ENCODE measurements at regions not wholly inside any gene's neighbourhood (a gene's known extent, or its start where the extent isn't known, plus 50 kb on each side); places are given as distances from the start of the nearest gene placed in this dataset.
A peak's percentile ranks its signal among the peaks of the same experiment; 100 is the strongest.

DNA sequence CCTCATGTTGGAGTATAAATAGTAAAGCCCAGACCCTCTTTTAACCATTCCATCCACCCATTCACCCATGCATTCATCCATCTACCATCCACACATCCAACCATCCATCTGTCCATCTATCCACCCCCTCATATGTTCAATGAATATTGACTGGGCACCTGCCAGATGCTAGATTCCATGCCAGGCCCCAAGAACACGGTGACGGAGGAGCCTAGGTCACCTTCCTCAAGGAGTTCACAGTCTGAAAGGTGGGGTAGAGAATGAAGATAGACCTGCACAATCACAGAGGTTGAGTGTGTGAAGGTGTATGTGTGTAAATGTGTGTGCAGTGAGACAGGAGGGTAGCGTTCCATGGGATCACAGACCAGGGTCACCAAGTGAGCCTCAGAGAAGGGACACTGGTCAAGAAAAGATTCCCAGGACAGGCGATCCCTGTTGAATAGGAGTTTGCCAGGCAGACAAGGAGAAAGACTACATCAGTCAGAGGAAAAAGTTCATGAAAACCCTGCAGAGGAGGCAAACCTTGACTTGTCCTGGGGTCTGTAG is 287.2 kb downstream of the CYP26B1 start:
- DNase-seq: no peak

DNA sequence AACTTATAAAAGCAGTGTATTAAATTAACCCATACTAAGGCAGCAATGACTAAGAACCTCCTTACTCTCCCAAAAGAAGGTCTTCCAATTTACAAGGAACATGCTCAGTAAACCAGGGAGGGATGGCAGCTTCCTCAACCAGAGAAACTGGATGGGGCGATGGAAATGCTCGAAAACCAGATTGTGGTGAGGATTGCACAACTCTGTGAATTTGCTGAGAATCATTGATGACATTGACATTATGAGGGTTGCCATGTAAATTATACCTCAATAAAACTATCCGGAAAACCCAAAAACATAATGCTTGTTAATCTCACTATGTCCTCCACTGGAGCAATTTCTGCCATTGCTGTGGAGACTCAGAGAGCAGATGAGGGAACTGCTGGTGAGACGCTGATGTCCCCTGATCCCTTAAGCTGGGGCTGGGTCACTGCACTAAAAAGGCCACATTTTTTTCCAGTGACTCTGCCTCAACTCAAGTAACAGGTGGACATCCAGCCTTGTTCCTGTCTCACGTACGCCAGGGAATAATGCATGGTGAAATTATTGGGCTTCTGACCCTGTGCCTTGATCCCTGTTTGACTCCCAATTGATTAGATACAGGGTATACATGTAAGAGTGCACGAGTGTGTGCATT is 288.3 kb downstream of the CYP26B1 start:
- no peak for DNase-seq

DNA sequence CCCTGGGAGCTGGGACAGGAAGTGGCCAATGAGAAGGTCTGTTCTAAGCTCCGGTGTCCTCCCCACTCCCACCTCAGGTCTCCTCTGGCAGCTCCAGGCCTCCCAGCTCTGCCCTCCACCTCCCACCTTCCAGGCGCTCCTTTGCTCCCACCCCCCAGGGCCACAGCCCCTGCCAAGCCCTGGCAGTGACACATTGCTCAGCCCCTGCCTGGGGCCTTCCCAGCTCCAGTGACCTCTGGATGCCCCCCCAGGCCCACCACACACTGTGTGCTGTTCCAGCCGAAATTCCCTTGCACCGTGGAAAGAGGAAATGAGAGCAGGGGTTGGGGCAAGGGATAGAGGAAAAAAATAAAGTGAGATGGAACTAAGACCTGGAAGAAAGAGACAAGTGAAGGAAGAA is 289.6 kb downstream of the CYP26B1 start:
- DNase-seq: no peak

DNA sequence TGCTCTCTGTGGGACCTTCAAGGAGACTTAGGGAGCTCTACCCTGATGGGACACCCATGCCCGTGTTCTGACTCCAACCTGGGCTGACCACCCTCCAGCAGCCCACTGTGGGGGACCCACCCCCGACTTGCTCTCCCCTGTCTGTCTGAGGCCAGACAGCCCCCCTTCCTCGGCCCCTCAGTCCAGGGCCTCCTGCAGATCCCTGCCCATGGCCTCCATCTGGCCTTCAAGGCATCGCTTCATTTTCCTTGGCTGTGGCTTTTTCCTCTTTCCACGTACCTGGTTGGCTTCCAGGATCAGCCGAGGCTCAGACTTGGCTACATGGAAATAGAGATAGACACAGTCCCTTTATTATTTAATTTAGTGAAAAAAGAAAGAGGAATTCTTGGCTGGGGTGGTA is 290.0 kb downstream of the CYP26B1 start:
- DNase-seq: no peak

DNA sequence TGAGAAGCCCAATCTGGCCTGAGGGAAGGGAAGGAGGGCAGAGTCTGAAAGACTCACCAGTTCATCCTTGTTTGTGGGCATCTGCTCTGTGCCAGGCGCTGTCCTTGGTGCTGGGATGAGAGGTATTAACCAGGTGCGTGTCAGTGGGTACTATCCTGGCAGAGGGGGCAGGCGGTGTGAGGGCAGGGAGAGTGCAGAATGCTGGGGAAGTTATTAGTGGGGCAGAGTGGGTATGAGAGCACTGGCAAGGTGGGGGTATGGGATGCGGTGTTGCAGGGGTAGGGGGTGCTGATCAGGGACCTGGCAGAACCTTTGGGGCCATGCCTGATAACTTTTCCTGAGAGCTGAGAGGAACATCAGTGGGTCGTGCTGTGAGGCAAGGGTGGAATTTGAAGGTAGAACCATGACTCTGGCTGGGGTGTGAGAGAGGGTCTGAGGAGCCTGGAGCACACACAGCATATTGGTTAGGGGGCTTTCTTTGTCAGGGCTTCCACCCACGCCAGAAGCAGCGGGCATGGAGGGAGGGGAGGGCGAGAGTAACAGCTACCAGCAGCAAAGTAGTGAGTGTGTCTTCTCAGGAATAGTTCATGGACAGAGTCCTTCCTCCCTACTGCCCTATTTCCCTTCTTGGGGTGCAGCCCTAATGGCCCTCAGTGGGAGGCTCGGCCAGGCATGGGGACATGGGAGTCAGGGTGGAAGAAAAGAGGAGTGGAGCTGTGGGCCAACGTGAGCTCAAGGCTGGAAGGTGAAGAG is 290.7 kb downstream of the CYP26B1 start:
- peak; percentile 40 for DNase-seq

DNA sequence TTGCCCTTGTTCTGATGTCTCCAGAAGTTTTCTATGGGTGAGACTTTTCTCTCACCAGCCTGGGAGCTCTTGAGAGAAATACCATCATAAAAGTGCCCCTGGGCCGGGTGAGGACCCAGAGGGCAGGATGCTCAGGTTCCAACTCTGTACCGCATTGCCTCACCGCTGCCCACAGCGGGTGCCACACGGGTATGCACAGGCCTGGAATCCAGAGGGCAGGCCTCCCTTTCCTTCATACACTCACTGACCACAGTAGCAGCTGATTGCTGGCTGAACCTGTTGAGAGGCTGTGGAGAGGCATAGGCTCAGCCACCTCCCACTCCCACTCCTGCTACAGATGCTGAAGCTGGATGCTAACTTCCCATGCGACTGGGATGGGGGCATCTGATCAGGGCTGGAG is 293.8 kb downstream of the CYP26B1 start:
- no peak for DNase-seq

DNA sequence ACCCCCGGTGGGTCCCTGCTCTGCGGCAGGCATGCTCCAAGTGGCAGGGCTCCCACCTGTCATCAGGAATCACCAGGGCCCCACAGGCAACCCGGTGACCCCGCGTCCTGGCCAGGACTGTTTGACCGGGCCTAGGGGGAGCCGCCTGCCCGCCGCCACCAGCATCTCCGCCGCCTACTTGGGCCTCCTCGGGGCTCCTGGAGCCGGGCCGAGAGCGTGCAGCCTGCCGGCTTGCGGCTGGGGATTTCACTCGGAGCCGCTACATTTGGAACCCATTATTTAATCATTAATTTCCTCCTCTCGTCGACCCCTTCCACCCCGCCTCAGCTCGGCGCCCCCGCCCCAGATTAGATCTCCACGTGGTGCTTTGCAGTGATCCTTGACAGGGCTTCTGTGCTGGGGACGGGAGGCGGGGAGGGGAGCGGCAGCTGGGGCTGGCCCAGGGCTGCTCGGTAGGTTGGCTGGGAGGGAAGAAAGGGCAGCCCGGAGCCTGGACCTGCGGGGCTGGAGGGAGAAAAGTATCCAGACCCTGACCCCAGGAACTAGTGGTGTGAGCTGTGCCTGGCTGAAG is 295.4 kb downstream of the CYP26B1 start:
- DNase-seq: no peak

DNA sequence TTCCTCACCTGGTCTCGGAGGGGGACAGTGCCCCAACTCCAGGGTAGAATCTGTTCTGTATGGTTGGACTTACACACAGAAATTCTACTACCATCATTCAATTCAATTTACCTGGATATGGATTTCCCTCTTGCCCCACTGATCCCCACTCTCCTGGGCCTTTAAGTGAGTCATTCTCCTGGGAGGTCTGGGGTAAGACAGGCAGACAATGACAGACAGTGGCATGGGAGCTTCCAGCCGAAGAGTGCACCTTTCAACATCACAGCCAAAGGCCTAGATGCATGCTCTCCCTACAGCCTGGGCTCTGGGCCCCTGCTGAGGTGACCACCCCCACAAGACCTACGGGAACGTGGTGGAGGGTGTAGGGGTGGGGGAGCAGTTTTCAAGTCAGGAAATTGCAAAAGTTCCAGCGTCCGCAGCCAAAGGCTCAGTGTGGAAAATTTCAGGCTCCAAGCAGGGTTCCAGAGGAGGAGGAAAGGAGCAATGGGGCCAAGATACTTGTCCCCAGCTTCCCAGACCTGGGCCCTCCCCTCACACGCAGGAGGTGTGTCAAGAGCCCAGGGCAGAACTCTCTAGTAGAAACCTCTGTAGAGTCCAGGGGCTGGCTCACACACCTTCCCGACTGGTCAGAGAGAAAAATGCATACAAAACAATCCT is 296.4 kb downstream of the CYP26B1 start:
- DNase-seq: no peak

DNA sequence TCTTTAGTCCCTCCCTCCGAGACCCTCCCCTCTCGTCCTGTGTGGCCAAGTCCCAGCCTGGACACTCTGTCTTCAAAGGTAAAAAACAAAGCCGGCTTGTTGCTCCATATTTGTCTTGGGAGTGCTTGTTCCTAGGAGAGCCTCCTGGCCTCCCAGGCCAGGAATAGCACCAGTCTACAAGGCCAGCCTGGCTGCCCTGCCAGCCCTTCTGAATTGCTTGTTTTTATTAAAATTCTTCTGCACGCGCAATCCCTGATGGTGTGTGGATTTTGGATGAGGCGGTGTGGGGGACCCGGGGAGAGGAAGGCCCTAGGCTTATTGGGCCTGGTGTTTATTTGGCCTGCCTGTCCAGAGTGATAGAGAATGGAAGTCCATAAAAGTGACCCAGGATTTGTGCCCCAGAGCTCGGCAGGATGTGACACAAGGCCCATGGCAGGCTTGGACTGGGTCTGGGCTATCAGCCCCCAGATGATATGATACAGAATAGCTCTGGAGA is 297.3 kb downstream of the CYP26B1 start:
- DNase-seq: no peak

DNA sequence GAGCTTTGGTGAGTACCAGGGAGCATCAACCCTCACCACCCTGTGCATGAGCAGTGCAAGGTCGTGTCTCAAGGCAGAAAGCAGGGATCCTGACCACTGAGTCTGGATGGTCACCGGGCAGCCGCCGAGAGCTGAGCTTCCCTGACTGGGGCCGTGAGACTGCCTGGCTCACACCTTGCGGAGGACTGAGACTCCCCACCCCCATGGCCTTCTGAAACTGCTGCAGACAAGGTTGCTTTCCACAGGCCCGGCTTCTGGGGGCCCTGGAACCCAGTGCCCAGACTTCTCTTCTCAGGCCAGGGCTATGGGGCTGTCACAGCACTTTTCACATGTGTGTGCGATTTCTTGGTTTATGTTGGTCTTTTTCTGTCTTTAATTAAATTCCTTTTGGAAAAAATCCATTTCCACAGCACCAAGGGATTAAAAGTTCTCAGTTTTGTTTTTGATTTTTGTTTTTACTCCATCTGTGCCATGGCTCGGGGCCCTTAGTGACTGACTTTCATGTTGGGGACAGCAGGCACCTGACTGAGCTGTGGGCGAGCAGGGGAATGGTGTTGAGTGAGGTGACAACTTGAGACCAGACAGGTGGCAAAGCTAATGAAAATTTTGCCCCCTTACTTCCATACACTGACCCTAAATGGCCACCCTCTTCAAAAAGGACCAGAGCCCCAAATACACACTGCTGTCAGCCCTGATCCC is 297.9 kb downstream of the CYP26B1 start:
- DNase-seq: no peak

DNA sequence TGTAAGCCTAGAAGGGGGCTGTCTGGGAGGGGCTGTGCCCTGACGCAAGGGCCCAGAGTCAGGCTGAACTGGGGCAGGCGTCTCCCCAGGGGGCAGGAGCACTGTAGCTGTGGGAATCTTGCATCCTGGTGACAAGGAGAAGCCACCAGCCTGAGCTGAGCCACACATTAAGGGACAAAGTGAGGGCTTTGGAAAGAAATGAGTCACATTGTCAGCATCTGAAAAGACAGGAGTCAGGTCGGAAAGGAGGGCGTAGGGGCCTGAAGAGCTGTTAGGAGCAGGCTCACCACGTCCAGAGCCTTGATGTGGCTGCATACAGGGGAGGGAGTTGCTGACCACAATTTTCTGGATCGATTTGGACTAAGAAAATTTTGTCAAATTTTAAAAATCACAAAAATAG is 298.6 kb downstream of the CYP26B1 start:
- DNase-seq: no peak

DNA sequence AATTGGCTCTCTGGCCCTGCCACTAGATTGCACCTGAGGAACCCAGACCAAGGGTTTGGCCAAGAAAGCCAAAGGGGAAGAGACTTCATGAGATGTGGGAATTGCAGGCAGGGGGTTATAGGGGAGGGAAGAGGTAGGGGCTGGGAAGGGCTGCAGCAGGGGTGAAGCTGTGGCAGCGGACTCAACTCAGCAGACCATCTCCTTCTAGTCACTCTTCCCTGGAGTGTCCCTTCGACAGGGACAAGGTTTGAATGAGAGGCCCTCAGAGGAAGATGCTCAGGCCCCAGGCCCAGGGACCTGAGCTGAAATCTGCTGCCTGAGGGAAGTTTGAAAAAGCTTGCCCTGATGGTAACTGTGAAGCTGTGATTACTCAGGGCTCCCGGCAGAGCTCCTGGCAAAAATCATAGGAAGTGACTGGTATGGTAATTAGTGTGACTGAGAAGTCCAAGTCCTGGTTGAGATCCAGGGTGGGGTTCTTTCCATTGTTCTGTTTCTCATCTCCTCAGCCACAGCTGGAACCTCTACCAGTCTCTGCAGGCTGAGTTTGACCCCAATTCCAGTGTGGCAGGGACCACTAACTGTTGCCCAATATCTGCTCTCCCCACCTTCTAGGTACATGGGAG is 300.9 kb downstream of the CYP26B1 start:
- DNase-seq: no peak

DNA sequence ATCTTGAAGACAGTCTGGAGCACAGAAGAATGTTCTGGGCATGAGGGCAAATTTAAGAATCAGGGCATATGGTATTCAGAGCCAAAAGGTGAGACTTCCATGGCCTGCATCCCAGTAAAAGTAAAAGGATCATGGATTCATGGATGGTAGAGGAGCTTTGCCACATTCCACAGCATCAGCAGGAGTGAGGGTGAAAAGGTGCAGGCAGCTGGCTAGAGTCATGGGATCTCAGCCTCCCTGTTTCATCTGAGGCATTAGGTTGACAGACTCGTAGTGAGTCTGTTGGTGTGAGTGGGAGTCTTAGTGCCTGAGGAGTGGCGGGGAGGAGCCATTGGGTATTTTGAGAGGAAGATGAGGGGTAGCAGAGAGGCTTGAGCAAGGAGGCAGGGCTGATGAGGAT is 301.6 kb downstream of the CYP26B1 start:
- DNase-seq: no peak

DNA sequence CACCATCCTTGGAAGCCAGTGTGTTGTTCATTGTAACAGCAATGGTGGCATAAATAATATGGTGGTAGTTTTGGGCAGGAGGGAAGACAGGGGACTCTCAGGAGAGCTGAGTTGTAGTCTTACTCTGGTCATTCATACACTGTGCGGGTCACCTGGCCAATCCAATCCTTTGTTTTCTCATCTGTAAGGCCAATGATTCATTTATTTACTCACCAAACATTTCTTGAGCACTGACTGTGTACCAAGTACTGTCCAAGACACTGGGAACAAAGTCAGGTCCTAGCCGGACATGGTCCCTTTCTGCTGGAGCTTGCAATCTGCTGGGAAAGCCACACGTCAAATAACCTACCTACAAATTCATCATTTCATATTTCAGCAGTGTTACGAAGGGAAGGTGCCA is 302.7 kb downstream of the CYP26B1 start:
- no peak for DNase-seq

DNA sequence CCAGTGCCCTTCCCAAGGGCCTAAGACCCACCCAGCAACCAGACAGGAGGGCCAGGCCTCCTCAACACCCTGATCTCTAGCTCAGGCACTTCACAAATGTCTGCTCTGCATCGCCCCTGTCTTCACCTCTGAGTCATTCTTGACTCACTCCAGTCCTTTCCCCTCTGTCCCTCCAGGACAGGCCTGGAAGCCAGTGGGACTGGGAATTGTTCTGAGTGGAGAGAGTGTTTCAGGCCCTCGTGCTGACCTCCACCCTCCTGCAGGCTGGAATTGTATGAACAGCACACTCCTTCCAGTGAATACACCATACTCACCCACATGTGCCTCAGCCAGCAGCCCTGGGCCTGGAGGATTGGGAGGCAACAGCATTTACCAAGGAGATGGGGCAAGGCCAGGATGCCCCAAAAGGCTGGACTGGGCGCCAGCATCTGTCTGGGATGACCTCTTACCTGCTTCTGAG is 304.2 kb downstream of the CYP26B1 start:
- no peak for DNase-seq

DNA sequence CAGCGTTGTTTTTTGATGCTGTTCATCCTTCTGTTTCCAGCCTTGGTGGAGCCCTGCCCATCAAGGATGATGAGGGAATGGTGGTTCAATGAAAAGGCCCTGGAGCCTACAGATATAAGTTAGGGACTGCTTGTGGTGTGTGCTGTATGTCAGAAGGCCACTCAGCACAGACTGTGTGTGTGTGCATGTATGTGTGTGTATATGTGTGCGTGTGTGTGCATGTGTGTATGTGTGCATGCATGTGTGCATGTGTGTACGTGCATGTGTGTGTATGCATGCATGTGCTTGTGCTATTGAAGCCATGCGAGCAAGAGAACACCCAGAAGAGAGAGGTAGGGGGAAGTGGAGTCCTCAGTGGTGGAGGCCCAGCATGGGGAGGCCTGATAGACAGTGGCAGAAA is 304.9 kb downstream of the CYP26B1 start:
- no peak for DNase-seq

DNA sequence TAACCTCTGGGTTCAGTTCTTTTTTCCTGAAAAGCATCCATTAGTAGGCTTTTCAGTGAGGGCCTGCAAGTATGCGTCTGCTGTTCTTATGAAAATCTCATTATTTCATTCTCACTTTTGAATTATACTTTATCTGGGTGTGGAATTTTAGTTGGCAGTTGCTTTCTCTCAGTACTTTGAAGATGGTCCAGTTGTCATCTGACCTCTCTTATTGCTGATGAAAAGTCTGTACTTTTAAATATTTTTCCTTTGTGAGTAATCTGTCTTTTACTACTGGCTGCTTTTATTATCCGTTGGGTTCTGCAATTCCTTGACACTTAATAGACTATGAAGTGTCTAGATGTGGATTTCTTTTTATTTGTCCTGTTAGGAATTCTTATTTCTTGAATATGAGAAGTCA is 307.8 kb downstream of the CYP26B1 start:
- DNase-seq: no peak

DNA sequence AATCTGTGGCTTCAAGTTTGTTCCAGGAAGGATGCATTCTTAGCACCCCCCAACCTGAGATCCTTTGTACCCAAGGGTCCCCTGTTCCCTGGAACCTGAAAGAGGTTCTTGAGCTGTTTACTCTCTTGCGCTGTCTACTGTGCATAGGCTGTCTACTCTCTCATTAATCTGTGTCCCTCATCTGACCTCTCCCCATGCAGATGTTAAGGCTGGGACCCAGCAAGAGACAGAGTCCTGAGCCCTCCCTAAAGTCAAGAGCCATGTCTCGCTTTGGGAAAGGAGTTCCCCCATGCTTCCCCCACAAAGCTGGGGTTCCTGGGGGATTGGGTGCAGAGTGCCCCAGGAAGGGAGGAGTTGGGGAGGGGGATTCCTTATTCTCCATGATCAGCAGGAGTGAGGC is 312.9 kb downstream of the CYP26B1 start:
- DNase-seq: no peak

DNA sequence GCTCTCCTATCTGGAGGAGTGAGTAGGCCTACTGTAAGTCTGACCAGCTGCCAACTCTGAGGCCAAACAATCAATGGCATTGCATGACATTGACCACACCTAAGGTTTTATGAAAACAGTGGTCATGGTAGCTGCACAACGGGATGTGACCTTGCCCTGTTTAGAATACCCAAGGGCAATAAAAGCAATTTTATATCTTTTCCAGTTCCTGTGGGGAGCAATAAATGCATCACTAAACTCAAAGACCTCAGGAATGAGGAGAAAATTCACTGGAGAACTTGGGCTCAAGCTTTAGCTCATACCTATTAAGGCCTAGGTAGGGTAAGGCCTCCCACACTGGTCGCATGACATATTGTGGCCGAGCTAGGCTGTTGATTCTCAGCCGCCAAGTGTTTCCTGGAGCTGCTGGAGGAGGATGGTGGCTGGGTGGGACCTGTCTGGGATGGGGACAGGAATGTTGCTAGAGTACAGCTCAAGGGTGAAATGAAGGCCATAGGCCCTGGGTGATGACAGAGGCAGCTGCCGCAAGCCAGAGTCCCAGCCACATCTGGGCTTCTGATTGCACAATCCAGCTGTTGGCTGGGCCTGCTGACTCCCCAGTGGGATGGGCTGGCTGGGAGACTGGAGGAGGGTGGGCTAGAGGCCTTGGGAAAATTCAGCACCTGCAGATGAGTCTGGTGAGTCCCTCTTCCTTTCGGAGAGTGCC is 313.7 kb downstream of the CYP26B1 start:
- DNase-seq: no peak

DNA sequence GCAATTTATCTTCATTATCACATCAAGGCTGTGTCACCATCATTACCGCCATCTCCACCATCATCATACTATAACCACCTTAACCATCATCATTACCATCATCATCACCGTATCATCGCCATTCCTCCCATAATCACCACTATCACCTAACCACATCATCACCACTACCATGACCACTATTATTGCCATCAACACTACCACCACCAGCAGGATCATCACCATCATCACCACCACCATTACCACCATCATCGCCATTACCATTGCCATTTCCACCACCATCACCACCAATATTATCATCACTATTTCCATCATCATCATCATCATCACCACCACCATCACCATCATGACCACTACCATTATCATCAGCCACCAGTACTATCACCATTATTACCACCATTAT is 314.4 kb downstream of the CYP26B1 start:
- no peak for DNase-seq

DNA sequence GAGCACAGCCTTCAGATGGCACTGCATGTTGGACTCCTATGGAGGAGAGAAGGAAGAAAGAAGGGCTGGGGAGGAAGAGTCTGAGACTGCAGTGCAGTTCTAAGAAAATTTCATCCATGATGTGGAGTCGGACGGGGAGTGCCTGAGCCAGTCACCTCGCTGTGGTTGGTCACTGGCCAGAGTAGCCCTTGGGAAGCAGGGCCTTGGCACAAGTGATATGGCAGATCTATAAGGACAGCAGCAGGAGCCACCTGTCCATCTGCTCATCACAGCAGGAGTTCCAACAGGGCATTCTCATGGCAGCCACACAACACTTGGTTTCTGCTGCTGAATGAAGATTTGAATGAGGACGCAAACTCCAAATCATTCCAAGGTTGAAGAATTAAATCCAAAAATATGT is 314.8 kb downstream of the CYP26B1 start:
- no peak for DNase-seq

DNA sequence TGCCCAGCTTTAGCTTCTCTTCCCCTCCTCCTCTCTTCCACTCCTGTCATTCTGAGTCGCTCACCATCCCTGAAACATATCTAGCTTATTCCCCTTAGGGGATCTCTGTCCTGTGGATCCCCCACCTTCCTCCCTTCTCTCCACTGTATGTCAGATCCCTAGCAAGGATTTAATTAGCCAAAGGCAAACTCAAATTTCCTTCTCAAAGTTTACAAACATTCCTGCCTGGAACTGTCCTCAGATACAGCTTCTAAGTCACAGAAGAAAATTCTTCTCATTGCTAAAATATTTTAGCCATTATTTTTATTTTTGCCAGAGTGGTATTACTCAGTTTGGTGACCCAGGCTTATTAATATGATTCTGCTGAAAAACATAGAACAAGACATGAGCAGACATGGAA is 315.3 kb downstream of the CYP26B1 start:
- DNase-seq: no peak

Data from RPMI8226 (cell line).